H1 (cell line): ENCODE measurements at regions not wholly inside any gene's neighbourhood (a gene's known extent, or its start where the extent isn't known, plus 50 kb on each side); places are given as distances from the start of the nearest gene placed in this dataset.

Source experiments
- CTCF ChIA-PET: fragments of 300-600 bp; sonication (Branson Sonifier 250); formaldehyde crosslinking; loops from one replicate; lab custom pipeline; 2021; ENCODE audit not compliant: partially characterized antibody; lab: Charles Lee
- POLR2A ChIA-PET: fragments of 300-600 bp; sonication (Branson Sonifier 250); formaldehyde crosslinking; loops from one replicate; lab custom pipeline; 2021; ENCODE audit warnings: inconsistent platforms; ENCODE audit not compliant: partially characterized antibody; lab: Charles Lee
- DNase-seq, 2 experiments: peaks; one replicate each; pipeline versions ENCODE4 v3.0.0 to v3.0.0-alpha.2; 2010 to 2022; ENCODE audit warnings: low spot score in 2 of 2, low read depth in 1 of 2, mixed read lengths in 1 of 2
- FAIRE-seq: peaks from 2 replicates; lab custom pipeline; 2011; peaks lifted over from hg19 to GRCh38; lab: Jason Lieb, UNC
- H2AFZ ChIP-seq: 2 replicates; pipeline ENCODE4 v1.8.1; 2012; ENCODE audit warnings: low read length, inconsistent platforms
- H2AK5ac ChIP-seq: 2 replicates; pipeline ENCODE4 v1.6.1; 2013; ENCODE audit warnings: low read depth, low read length
- H2BK120ac ChIP-seq: replicated peaks from 2 replicates; pipeline ENCODE3; 2013; ENCODE audit warnings: low read depth, low read length, inconsistent platforms
- H2BK12ac ChIP-seq: 2 replicates; pipeline ENCODE4 v1.6.1; 2013; ENCODE audit warnings: low read depth, low read length
- H2BK15ac ChIP-seq: 2 replicates; pipeline ENCODE4 v1.6.1; 2013; ENCODE audit warnings: low read length
- H2BK20ac ChIP-seq: 2 replicates; pipeline ENCODE4 v1.6.1; 2013; ENCODE audit warnings: low read length
- H2BK5ac ChIP-seq: 2 replicates; pipeline ENCODE4 v1.6.1; 2013; ENCODE audit warnings: low read depth, low read length
- H3K14ac ChIP-seq: 2 replicates; pipeline ENCODE4 v1.6.1; 2013; ENCODE audit warnings: inconsistent platforms; ENCODE audit not compliant: insufficient read length
- H3K18ac ChIP-seq: 2 replicates; pipeline ENCODE4 v1.6.1; 2013; ENCODE audit warnings: low read length; ENCODE audit errors: extremely low read depth
- H3K23ac ChIP-seq: 2 replicates; pipeline ENCODE4 v1.6.1; 2013; ENCODE audit warnings: inconsistent platforms; ENCODE audit not compliant: insufficient read length
- H3K23me2 ChIP-seq: 2 replicates; pipeline ENCODE4 v1.6.1; 2013; ENCODE audit warnings: low read depth, low read length
- H3K27ac ChIP-seq: 2 replicates; pipeline ENCODE4 v1.6.1; 2011; ENCODE audit warnings: low read depth, low read length, inconsistent platforms
- H3K27me3 ChIP-seq, 4 experiments: replicated peaks in 1 of 4; 1 replicate in 1 of 4; 2 replicates in 3 of 4; pipeline versions ENCODE4 v1.6.1 to v1.8.1; 2011 to 2013; ENCODE audit warnings: low read length in 3 of 4, mild to moderate bottlenecking in 3 of 4, inconsistent platforms in 2 of 4, mixed read lengths in 2 of 4, moderate library complexity in 1 of 4; ENCODE audit not compliant: control insufficient read depth in 3 of 4, insufficient read depth in 3 of 4; ENCODE audit errors: extremely low read depth in 1 of 4
- H3K36me3 ChIP-seq, 4 experiments: 2 replicates each; pipeline versions ENCODE4 v1.6.1 to v1.8.1; 2011 to 2013; ENCODE audit warnings: mild to moderate bottlenecking in 4 of 4, low read length in 3 of 4, moderate library complexity in 2 of 4, control low read depth in 1 of 4, inconsistent platforms in 1 of 4; ENCODE audit not compliant: insufficient read depth in 4 of 4, control insufficient read depth in 2 of 4
- H3K4ac ChIP-seq: replicated peaks from 2 replicates; pipeline ENCODE3; 2013; ENCODE audit warnings: low read length, low read depth, mixed read lengths, inconsistent platforms; ENCODE audit not compliant: insufficient read length
- H3K4me1 ChIP-seq, 4 experiments: replicated peaks in 1 of 4; 1 replicate in 1 of 4; 2 replicates in 3 of 4; pipeline versions ENCODE4 v1.6.1 to v1.8.1; 2011 to 2013; ENCODE audit warnings: low read length in 3 of 4, inconsistent platforms in 2 of 4, mixed read lengths in 1 of 4; ENCODE audit not compliant: insufficient read depth in 4 of 4, control insufficient read depth in 3 of 4
- H3K4me2 ChIP-seq, 2 experiments: 2 replicates each; pipeline versions ENCODE4 v1.6.1 to v1.8.1; 2011 to 2013; ENCODE audit warnings: low read depth in 2 of 2, low read length in 2 of 2, control low read depth in 1 of 2, inconsistent platforms in 1 of 2, mild to moderate bottlenecking in 1 of 2; ENCODE audit not compliant: insufficient read depth in 1 of 2
- H3K4me3 ChIP-seq, 4 experiments: fragments of 200-600, 300-600 bp in 1 of 4; sonication (generic), shearing (Covaris generic), sonication (Bioruptor Twin) in 1 of 4; 2 replicates each; pipeline versions ENCODE4 v1.5.1 to v1.8.1; 2011 to 2016; ENCODE audit warnings: low read length in 4 of 4, low read depth in 3 of 4, control low read depth in 2 of 4, inconsistent platforms in 2 of 4, mild to moderate bottlenecking in 2 of 4, mixed read lengths in 1 of 4, moderate library complexity in 1 of 4; ENCODE audit not compliant: insufficient read depth in 2 of 4; ENCODE audit errors: extremely low read depth in 1 of 4
- H3K56ac ChIP-seq: replicated peaks from 2 replicates; pipeline ENCODE3; 2013; ENCODE audit warnings: low read depth, mild to moderate bottlenecking, mixed read lengths, low read length, inconsistent platforms; ENCODE audit not compliant: insufficient read length
- H3K79me1 ChIP-seq: 2 replicates; pipeline ENCODE4 v1.6.1; 2013; ENCODE audit warnings: low read depth, low read length, control low read depth
- H3K79me2 ChIP-seq, 2 experiments: 2 replicates each; pipeline versions ENCODE4 v1.6.1 to v1.8.1; 2012 to 2013; ENCODE audit warnings: low read length in 2 of 2, mild to moderate bottlenecking in 2 of 2, inconsistent platforms in 1 of 2; ENCODE audit not compliant: insufficient read depth in 2 of 2, control insufficient read depth in 1 of 2
- H3K9ac ChIP-seq, 4 experiments: replicated peaks in 1 of 4; 1 replicate in 1 of 4; 2 replicates in 3 of 4; pipeline versions ENCODE4 v1.6.1 to v1.8.1; 2011 to 2013; ENCODE audit warnings: low read depth in 3 of 4, low read length in 3 of 4, control low read depth in 2 of 4, mild to moderate bottlenecking in 2 of 4, moderate library complexity in 2 of 4, inconsistent platforms in 1 of 4; ENCODE audit errors: extremely low read depth in 1 of 4
- H3K9me3 ChIP-seq, 2 experiments: 2 replicates each; pipeline versions ENCODE4 v1.6.1 to v1.8.1; 2012 to 2013; ENCODE audit warnings: mild to moderate bottlenecking in 2 of 2, moderate library complexity in 2 of 2, control low read depth in 1 of 2, inconsistent platforms in 1 of 2, low read depth in 1 of 2, low read length in 1 of 2, mixed read lengths in 1 of 2; ENCODE audit not compliant: insufficient read depth in 2 of 2
- H4K20me1 ChIP-seq, 2 experiments: replicated peaks in 1 of 2; 2 replicates each; pipeline versions ENCODE3 to v1.8.1; 2011 to 2013; ENCODE audit warnings: inconsistent platforms in 2 of 2, low read length in 2 of 2, mild to moderate bottlenecking in 1 of 2; ENCODE audit not compliant: insufficient read depth in 2 of 2, control insufficient read depth in 1 of 2
- H4K5ac ChIP-seq: 2 replicates; pipeline ENCODE4 v1.6.1; 2013; ENCODE audit warnings: low read length, low read depth, mixed read lengths, inconsistent platforms; ENCODE audit not compliant: insufficient read length
- H4K8ac ChIP-seq: 2 replicates; pipeline ENCODE4 v1.8.0; 2013; ENCODE audit warnings: mild to moderate bottlenecking, moderate library complexity, low read length, inconsistent platforms; ENCODE audit not compliant: insufficient read depth; ENCODE audit errors: extremely low read depth
- H4K91ac ChIP-seq: replicated peaks from 2 replicates; pipeline ENCODE3; 2013; ENCODE audit warnings: low read length, mixed read lengths, inconsistent platforms; ENCODE audit not compliant: insufficient read length
- BCL11A ChIP-seq, 2 experiments: IDR thresholded peaks; one replicate each; pipeline ENCODE4 v1.6.1; 2011; ENCODE audit warnings: low read depth in 2 of 2, low read length in 2 of 2, mild to moderate bottlenecking in 2 of 2
- CBX5 ChIP-seq: fragments of 300-800, 300-1000 bp; sonication (generic); IDR thresholded peaks from 2 replicates; pipeline ENCODE4 v1.7.1; 2016; ENCODE audit warnings: antibody characterized with exemption, low read length, low read depth
- CEBPB ChIP-seq: IDR thresholded peaks from 2 replicates; pipeline ENCODE4 v1.6.1; 2012; ENCODE audit warnings: low read depth, low read length
- CHD1 ChIP-seq: IDR thresholded peaks from 2 replicates; pipeline ENCODE4 v1.6.1; 2012; ENCODE audit warnings: low read depth, low read length, improper control_type of control experiment
- CHD2 ChIP-seq: IDR thresholded peaks from 2 replicates; pipeline ENCODE4 v1.6.1; 2012; ENCODE audit warnings: low read length, improper control_type of control experiment
- EP300 ChIP-seq, 2 experiments: IDR thresholded peaks; 1 replicate in 1 of 2; 2 replicates in 1 of 2; pipeline ENCODE4 v1.6.1; 2011 to 2012; ENCODE audit warnings: low read depth in 2 of 2, low read length in 2 of 2, mild to moderate bottlenecking in 2 of 2, borderline replicate concordance in 1 of 2, inconsistent platforms in 1 of 2, moderate library complexity in 1 of 2
- KDM5A ChIP-seq: fragments of 200-600 bp; IDR thresholded peaks from 2 replicates; pipeline ENCODE4 v1.7.1; 2012; ENCODE audit warnings: mild to moderate bottlenecking, low read length, inconsistent platforms, mixed read lengths
- RBBP5 ChIP-seq: IDR thresholded peaks from 2 replicates; pipeline ENCODE4 v1.7.1; 2012; ENCODE audit warnings: low read depth, mild to moderate bottlenecking, inconsistent platforms, low read length, moderate library complexity, borderline replicate concordance
- RFX5 ChIP-seq: IDR thresholded peaks from 2 replicates; pipeline ENCODE4 v1.6.1; 2011; ENCODE audit warnings: low read depth, low read length, improper control_type of control experiment, borderline replicate concordance
- RNF2 ChIP-seq: fragments of 200-900, 300-1000 bp; sonication (generic); IDR thresholded peaks from 2 replicates; pipeline ENCODE4 v1.7.1; 2016; ENCODE audit warnings: borderline replicate concordance, low read depth, mild to moderate bottlenecking, antibody characterized with exemption, low read length; ENCODE audit not compliant: poor library complexity, severe bottlenecking; ENCODE audit errors: missing control alignments
- SIN3A ChIP-seq, 2 experiments: IDR thresholded peaks in 1 of 2; conservative IDR thresholded peaks in 1 of 2; 2 replicates each; pipeline ENCODE4 v1.6.1; 2011 to 2012; ENCODE audit warnings: low read length in 2 of 2, improper control_type of control experiment in 1 of 2, low read depth in 1 of 2, mild to moderate bottlenecking in 1 of 2
- SP2 ChIP-seq: IDR thresholded peaks from 2 replicates; pipeline ENCODE4 v1.6.1; 2012; ENCODE audit warnings: mild to moderate bottlenecking, low read length, inconsistent platforms
- ZNF274 ChIP-seq: IDR thresholded peaks from 2 replicates; pipeline ENCODE4 v1.7.0; 2012; ENCODE audit warnings: low read length, borderline replicate concordance; ENCODE audit errors: extremely low read depth
- WGBS, 2 experiments: shearing (Covaris generic) in 1 of 2; methylation state at CpG; one replicate each; pipeline versions ENCODE4 v1.1.6 to v1.1.7; 2013 to 2015; ENCODE audit warnings: low lambda C conversion rate in 2 of 2, mixed read lengths in 2 of 2, inconsistent platforms in 1 of 2, low coverage in 1 of 2, missing lambda C conversion rate in 1 of 2; ENCODE audit not compliant: insufficient replicate concordance in 2 of 2, insufficient coverage in 1 of 2, insufficient read length in 1 of 2; ENCODE audit errors: extremely low coverage in 1 of 2, missing lambda C conversion rate in 1 of 2; 5-methylcytosine and 5-hydroxymethylcytosine counted together

GRCh38 chr1:4090976-4091660 lies 191.0 kb upstream of the C1orf174 start:
- DNase-seq (no peak), FAIRE-seq (no peak)
- Histone ChIP-seq H3K36me3 (no peaks in the 10 kb centered on the region), H3K4me2 (no peak overlapping the region), H3K4ac (no peak overlapping the region), H4K5ac (no peak overlapping the region), H3K9ac (no peak overlapping the region), H2BK5ac (no peak overlapping the region), H3K79me2 (no peaks in the 10 kb centered on the region), H2BK12ac (no peak overlapping the region), H3K27ac (no peak overlapping the region; the same call in 1 of the 2 replicates), H3K79me1 (no peaks in the 10 kb centered on the region), H3K4me3 (no peak overlapping the region), H2AFZ (no peak overlapping the region), H2BK20ac (no peak overlapping the region), H4K8ac (no peak overlapping the region; the same call in 1 of the 2 replicates), H4K91ac (no peak overlapping the region), H3K27me3 (no peaks in the 10 kb centered on the region), H3K23me2 (no peaks in the 10 kb centered on the region), H2AK5ac (no peak overlapping the region), H3K56ac (no peak overlapping the region), H3K23ac (no peak overlapping the region), H3K4me1 (no peaks in the 10 kb centered on the region), H3K9me3 (peaks cover 4% of the 10 kb centered on the region in 2 experiments; a peak in 1 of 4 replicates), H3K14ac (no peak overlapping the region), H2BK15ac (no peak overlapping the region), H2BK120ac (no peak overlapping the region), H4K20me1 (no peaks in the 10 kb centered on the region), H3K18ac (no peak overlapping the region)
- no peak for TF ChIP-seq ZNF274
- no peak for TF ChIP-seq RNF2
- no peak for TF ChIP-seq CBX5
- TF ChIP-seq RFX5 = no peak
- TF ChIP-seq CHD1 = no peak
- no peak for TF ChIP-seq CEBPB
- TF ChIP-seq CHD2 = no peak
- no peak for TF ChIP-seq EP300 (IDR thresholded peaks at IDR 0.05; ENCODE audit: borderline replicate concordance in 1 of 2, low read depth in 2 of 2, low read length in 2 of 2)
- TF ChIP-seq KDM5A = no peak
- TF ChIP-seq SP2 = no peak
- no peak for TF ChIP-seq SIN3A (conservative IDR thresholded peaks at IDR 0.05 in 1 of 2, IDR thresholded peaks at IDR 0.05 in 1 of 2; ENCODE audit: low read depth in 1 of 2, low read length in 2 of 2)
- TF ChIP-seq BCL11A (IDR thresholded peaks at IDR 0.05; ENCODE audit: low read depth in 2 of 2, low read length in 2 of 2) = no peak
- TF ChIP-seq RBBP5 = no peak
- CTCF ChIA-PET = no interaction called here
- 78% methylated on average over 5 of the region's 6 CpGs; no CpG with 5 or more reads in 1 of the 2 experiments for WGBS, 2 experiments
- POLR2A ChIA-PET = no interaction called here
